ENCODE measurements at regions not wholly inside any gene's neighbourhood (a gene's known extent, or its start where the extent isn't known, plus 50 kb on each side); places are given as distances from the start of the nearest gene placed in this dataset.

GRCh38 chr20:6966721-6967120 lies 199.2 kb downstream of the BMP2 start:
- H3K4me3 ChIP-seq = no peak overlapping the region
- TF ChIP-seq CTCF (IDR thresholded peaks at IDR 0.05) = no peak
- intact Hi-C loops (cut with DNase I) = no loop called here
- H3K27me3 ChIP-seq (ENCODE audit: low read depth) = no peaks in the 10 kb centered on the region
- H3K4me1 ChIP-seq = no peaks in the 10 kb centered on the region
- ATAC-seq (no peak), DNase-seq (no peak)
- H3K27ac ChIP-seq = no peak overlapping the region
- peaks cover 5% of the 10 kb centered on the region for H3K9me3 ChIP-seq
- H3K36me3 ChIP-seq = no peaks in the 10 kb centered on the region

- intact Hi-C loops (cut with DNase I) = no loop called here
- no peaks in the 10 kb centered on the region for H3K4me1 ChIP-seq
- no peak overlapping the region for H3K4me3 ChIP-seq
- ATAC-seq (no peak), DNase-seq (no peak)
- no peak overlapping the region for H3K27ac ChIP-seq
- H3K36me3 ChIP-seq = no peaks in the 10 kb centered on the region
- H3K27me3 ChIP-seq (ENCODE audit: low read depth) = no peaks in the 10 kb centered on the region
- no peak for TF ChIP-seq CTCF (IDR thresholded peaks at IDR 0.05)
- H3K9me3 ChIP-seq = peaks cover 5% of the 10 kb centered on the region
Observed at GRCh38 chr20:6974838-6975237, 207.4 kb downstream of the BMP2 start.

- TF ChIP-seq CTCF (IDR thresholded peaks at IDR 0.05) = no peak
- Histone ChIP-seq H3K9me3 (peaks cover 5% of the 10 kb centered on the region), H3K4me3 (no peak overlapping the region), H3K4me1 (no peaks in the 10 kb centered on the region), H3K27ac (no peak overlapping the region), H3K36me3 (no peaks in the 10 kb centered on the region), H3K27me3 (ENCODE audit: low read depth) (no peaks in the 10 kb centered on the region)
- DNase-seq = no peak
- no peak for ATAC-seq
- intact Hi-C loops (cut with DNase I) = no loop called here
Observed at GRCh38 chr20:6975311-6975710, 207.8 kb downstream of the BMP2 start.

- ATAC-seq (no peak), DNase-seq (no peak)
- H3K27ac ChIP-seq = no peak overlapping the region
- H3K4me1 ChIP-seq = no peaks in the 10 kb centered on the region
- no peak overlapping the region for H3K4me3 ChIP-seq
- peaks cover 4% of the 10 kb centered on the region for H3K9me3 ChIP-seq
- no peaks in the 10 kb centered on the region for H3K27me3 ChIP-seq (ENCODE audit: low read depth)
- no peaks in the 10 kb centered on the region for H3K36me3 ChIP-seq
- intact Hi-C loops (cut with DNase I) = no loop called here
- no peak for TF ChIP-seq CTCF (IDR thresholded peaks at IDR 0.05)
Observed at GRCh38 chr20:6976106-6976900, 208.8 kb downstream of the BMP2 start.

- Histone ChIP-seq H3K4me3 (no peak overlapping the region), H3K9me3 (no peaks in the 10 kb centered on the region), H3K36me3 (no peaks in the 10 kb centered on the region), H3K27me3 (ENCODE audit: low read depth) (no peaks in the 10 kb centered on the region), H3K27ac (no peak overlapping the region), H3K4me1 (no peaks in the 10 kb centered on the region)
- no peak for ATAC-seq
- intact Hi-C loops (cut with DNase I) = no loop called here
- no peak for TF ChIP-seq CTCF (IDR thresholded peaks at IDR 0.05)
- no peak for DNase-seq
Observed at GRCh38 chr20:6979621-6980020, 212.1 kb downstream of the BMP2 start.
